Aorta (tissue), 5 donors: ENCODE measurements at regions not wholly inside any gene's neighbourhood (a gene's known extent, or its start where the extent isn't known, plus 50 kb on each side); places are given as distances from the start of the nearest gene placed in this dataset.

Experiments used
- ATAC-seq: fragments of 200-7000 bp; cut with Tn5 transposase; one replicate; pipeline ENCODE4 v1.9.1; 2022; ENCODE audit warnings: moderate library complexity; ENCODE audit not compliant: low FRiP score
- DNase-seq, 2 donors: peaks; one replicate each; pipeline ENCODE4 v3.0.0-alpha.2; 2020
- H3K27ac ChIP-seq, 2 donors: one replicate each; pipeline ENCODE4 v1.5.1; 2013; ENCODE audit warnings: low read length in 2 of 2, mild to moderate bottlenecking in 2 of 2, moderate library complexity in 2 of 2, control low read depth in 1 of 2, inconsistent platforms in 1 of 2, low read depth in 1 of 2
- H3K27me3 ChIP-seq, 2 donors: one replicate each; pipeline ENCODE4 v1.6.1; 2013; ENCODE audit warnings: control low read depth in 1 of 2, low read length in 1 of 2, mild to moderate bottlenecking in 1 of 2, moderate library complexity in 1 of 2; ENCODE audit not compliant: insufficient read depth in 2 of 2, control insufficient read depth in 1 of 2
- H3K36me3 ChIP-seq, 2 donors: one replicate each; pipeline ENCODE4 v1.6.1; 2013; ENCODE audit warnings: control low read depth in 1 of 2, low read length in 1 of 2, mild to moderate bottlenecking in 1 of 2; ENCODE audit not compliant: insufficient read depth in 2 of 2, control insufficient read depth in 1 of 2
- H3K4me1 ChIP-seq, 2 donors: one replicate each; pipeline ENCODE4 v1.6.1; 2013; ENCODE audit warnings: low read length in 2 of 2, control low read depth in 1 of 2, mild to moderate bottlenecking in 1 of 2, moderate library complexity in 1 of 2; ENCODE audit not compliant: insufficient read depth in 2 of 2, control insufficient read depth in 1 of 2
- H3K4me3 ChIP-seq, 2 donors: one replicate each; pipeline ENCODE4 v1.5.1; 2013; ENCODE audit warnings: low read length in 2 of 2, control low read depth in 1 of 2, mild to moderate bottlenecking in 1 of 2
- H3K9me3 ChIP-seq: one replicate; pipeline ENCODE4 v1.6.1; 2013; ENCODE audit warnings: mild to moderate bottlenecking, low read length; ENCODE audit not compliant: control insufficient read depth
- WGBS, 2 donors: extraction: QIAGEN DNeasy Blood & Tissue Kit; methylation state at CpG; one replicate each; pipeline ENCODE4 v1.1.7; 2013; 5-methylcytosine and 5-hydroxymethylcytosine counted together
- intact Hi-C, 2 donors: fragments of 100-400 bp; cut with DNase I; formaldehyde crosslinking; loops; one replicate each; pipeline versions ENCODE4 v1.14.2 to v1.15.0; 2022
- donor health status: healthy with polysubstance abuse.
- donor health status: Bipolar disorder and iron deficiency.
- donor health status: DM: no; HTN: no; CAD: no.
- donor health status: DM: no; HTN: no; CAD: no.
- donor health status: DM: yes; HTN: yes; CAD: no.

DNA sequence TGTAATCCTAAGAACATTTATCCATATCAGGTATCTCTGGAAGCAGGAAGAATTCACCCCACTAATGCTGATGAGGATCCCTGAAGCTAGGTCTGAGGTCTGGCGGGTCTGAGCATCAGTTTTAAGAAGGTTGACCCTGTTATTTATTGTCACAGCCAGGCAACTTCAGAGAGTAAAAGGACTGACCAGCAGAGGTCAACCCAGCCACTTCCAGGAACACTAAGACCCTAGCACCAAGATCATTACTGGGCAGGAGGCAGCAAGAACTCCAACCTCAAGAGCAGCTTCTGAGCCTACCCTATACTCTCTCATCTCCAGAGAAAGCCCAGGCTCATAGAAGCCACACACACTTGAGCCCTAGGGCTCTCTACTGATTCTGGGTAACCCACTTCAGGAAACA is 901.4 kb downstream of the DCDC2C start:
- Histone ChIP-seq H3K27me3 (no peaks in the 10 kb centered on the region), H3K27ac (no peak overlapping the region), H3K4me3 (no peak overlapping the region), H3K9me3 (no peaks in the 10 kb centered on the region), H3K4me1 (no peaks in the 10 kb centered on the region), H3K36me3 (no peaks in the 10 kb centered on the region)
- 78 to 86% methylated on average over 1 of the region's 1 CpG for WGBS, 2 donors
- DNase-seq (no peak), ATAC-seq (no peak)
- intact Hi-C loops = no loop called here

DNA sequence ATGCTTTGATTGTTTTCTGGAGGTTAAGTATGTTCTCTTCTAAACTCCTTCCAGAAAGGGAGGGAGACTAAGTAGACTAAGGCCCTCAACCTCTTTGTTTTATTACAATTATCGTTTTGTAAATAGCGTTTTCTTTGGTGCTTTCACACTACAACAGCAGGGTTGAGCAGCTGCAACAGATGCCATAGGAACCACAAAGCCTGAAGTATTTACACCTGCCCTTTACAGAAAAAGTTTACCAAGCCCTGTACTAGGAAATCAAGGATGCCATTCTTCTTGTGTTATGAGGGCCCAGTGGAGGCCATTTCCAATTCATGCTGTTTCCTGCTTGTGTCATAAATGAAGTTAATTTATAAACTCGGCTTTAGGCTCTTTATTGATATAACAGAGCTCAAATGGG is 914.8 kb downstream of the DCDC2C start:
- DNase-seq = no peak
- WGBS, 2 donors = 82 to 86% methylated on average over 3 of the region's 3 CpGs
- no peak for ATAC-seq
- H3K27ac ChIP-seq = no peak overlapping the region
- H3K4me3 ChIP-seq = no peak overlapping the region
- no peaks in the 10 kb centered on the region for H3K36me3 ChIP-seq
- no peaks in the 10 kb centered on the region for H3K9me3 ChIP-seq
- H3K27me3 ChIP-seq = no peaks in the 10 kb centered on the region
- intact Hi-C loops = no loop called here
- no peaks in the 10 kb centered on the region for H3K4me1 ChIP-seq

DNA sequence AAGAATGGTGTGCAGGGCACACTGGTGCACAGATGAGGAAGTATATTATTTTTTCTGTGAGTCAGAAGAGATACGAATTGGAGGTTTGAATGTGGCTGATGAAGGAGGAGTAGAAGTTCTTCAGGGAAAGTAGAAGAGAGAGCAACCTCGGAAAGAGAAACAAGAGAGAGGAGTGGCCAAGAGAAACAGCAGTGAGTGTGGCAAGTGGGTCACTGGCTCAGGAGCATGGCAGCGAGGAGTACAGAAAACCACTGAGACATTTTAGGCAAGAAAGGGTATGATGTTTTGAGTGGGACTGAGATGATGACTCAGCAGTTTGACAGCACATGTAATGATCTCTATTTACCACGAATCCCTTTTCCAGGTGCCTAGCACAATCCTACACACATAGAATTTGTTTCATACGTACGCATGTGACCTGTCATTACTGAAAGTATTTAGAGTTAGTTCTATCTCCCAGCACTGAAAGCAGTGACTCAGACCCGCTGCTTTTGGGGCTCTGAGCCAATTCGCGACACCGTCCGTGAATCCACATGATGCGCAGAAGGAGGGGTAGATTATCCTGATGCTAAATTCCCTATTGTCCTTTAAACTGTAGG is 915.4 kb downstream of the DCDC2C start:
- no peak overlapping the region for H3K4me3 ChIP-seq
- H3K36me3 ChIP-seq = no peaks in the 10 kb centered on the region
- 68 to 73% methylated on average over 12 of the region's 12 CpGs for WGBS, 2 donors
- H3K4me1 ChIP-seq = no peaks in the 10 kb centered on the region
- no peak for ATAC-seq
- no peaks in the 10 kb centered on the region for H3K9me3 ChIP-seq
- DNase-seq = no peak
- no peaks in the 10 kb centered on the region for H3K27me3 ChIP-seq
- H3K27ac ChIP-seq = no peak overlapping the region
- intact Hi-C loops = no loop called here

DNA sequence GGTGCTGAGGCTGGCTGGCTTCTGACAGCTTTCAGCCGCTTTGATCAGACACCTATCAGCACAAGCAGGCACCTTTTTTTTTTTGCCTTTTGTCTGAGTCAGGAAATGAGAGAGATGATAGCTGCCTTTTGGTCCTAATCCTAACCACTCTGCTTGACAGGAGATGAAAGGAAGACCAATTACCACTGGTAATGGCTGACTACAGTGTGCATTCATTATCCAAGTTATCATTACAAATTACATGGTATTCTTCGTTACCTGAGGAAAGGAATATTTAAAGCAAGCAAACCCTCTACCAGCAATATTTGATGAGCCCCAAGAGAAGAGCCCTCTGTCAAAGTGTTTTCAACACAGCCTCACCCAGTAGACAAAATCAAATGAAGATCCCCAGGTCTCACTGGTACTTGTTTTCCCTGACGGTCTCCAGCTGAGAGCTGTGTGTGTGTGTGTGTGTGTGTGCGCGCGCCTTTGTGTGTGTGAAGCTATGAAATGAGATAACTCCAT is 925.7 kb downstream of the DCDC2C start:
- H3K27me3 ChIP-seq = no peaks in the 10 kb centered on the region
- no peak for DNase-seq
- no peak overlapping the region for H3K4me3 ChIP-seq
- H3K4me1 ChIP-seq = no peaks in the 10 kb centered on the region
- H3K36me3 ChIP-seq = no peaks in the 10 kb centered on the region
- H3K27ac ChIP-seq = no peak overlapping the region
- intact Hi-C loops = no loop called here
- 76% methylated on average over 6 of the region's 6 CpGs for WGBS, 2 donors
- no peaks in the 10 kb centered on the region for H3K9me3 ChIP-seq
- ATAC-seq = no peak

DNA sequence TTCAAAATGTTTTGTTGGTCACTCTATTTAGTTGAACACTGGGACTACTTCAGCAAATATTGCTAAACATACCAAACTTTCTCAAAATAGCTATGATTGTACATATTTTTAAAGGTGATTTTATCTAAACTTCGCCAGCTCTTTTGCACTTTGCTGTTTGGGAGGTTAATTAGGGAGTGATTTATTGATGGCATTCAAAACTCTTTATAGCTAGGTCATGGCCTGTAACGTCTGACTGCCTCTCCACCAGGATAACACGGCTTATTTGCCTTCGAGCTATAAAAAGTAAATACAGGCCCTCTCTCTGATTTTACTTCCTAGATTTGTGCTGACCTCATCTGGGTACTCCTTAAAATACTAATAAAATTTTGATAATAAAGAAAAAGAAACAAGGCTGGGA is 931.9 kb downstream of the DCDC2C start:
- intact Hi-C loops = no loop called here
- no peak for DNase-seq
- H3K27ac ChIP-seq = no peak overlapping the region
- no peak for ATAC-seq
- H3K36me3 ChIP-seq = no peaks in the 10 kb centered on the region
- H3K4me3 ChIP-seq = no peak overlapping the region
- H3K9me3 ChIP-seq = peaks cover 1% of the 10 kb centered on the region
- WGBS, 2 donors = 38 to 55% methylated on average over 4 of the region's 4 CpGs
- no peaks in the 10 kb centered on the region for H3K4me1 ChIP-seq
- H3K27me3 ChIP-seq = no peaks in the 10 kb centered on the region

DNA sequence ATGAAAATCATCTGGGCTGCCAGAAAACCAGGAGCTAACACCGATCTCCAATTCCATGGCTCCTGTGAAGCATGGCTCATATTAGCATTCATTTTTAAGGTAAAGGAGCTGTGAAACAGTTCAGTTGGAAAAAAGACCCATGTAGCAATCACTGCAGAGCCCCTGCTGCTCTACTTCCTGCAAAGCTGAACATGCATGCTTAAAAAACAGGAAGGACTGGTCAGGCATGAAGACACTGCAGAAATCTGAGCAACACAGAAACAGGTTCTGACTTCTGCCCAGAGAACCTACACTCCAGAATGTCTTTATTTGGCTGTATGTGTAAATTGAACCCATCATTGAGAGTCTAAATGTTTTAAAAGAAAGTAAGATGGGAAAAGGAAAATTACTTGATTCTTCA is 950.6 kb downstream of the DCDC2C start:
- Histone ChIP-seq H3K36me3 (no peaks in the 10 kb centered on the region), H3K27me3 (no peaks in the 10 kb centered on the region), H3K9me3 (no peaks in the 10 kb centered on the region), H3K4me3 (no peak overlapping the region), H3K4me1 (no peaks in the 10 kb centered on the region), H3K27ac (no peak overlapping the region)
- DNase-seq = no peak
- WGBS, 2 donors = 80 to 91% methylated on average over 1 of the region's 1 CpG
- intact Hi-C loops = no loop called here
- no peak for ATAC-seq

DNA sequence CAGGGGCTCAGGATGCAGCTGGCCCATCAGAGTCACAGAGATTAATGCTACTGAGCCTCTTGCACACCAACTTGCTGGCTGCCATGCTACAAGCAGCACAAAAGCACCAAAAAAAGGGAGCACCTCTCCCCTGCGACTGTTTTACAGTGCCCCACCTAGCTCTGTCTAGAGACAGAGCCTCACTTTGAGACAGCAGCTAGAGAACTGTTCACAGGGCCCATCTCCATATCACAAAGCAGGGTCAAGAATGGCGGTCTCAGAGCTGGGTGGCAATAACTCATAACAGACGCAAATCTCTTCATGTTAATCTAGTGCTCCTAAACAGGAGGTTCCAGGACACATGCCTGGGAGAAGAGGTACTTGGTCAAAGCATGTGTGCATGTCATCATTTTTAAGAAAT is 953.0 kb downstream of the DCDC2C start:
- ATAC-seq (peak; percentile 26), DNase-seq (no peak)
- intact Hi-C loops = no loop called here
- Histone ChIP-seq H3K27me3 (no peaks in the 10 kb centered on the region), H3K4me1 (no peaks in the 10 kb centered on the region), H3K9me3 (no peaks in the 10 kb centered on the region), H3K4me3 (no peak overlapping the region), H3K36me3 (no peaks in the 10 kb centered on the region), H3K27ac (no peak overlapping the region)
- WGBS, 2 donors = 89 to 92% methylated on average over 3 of the region's 3 CpGs

DNA sequence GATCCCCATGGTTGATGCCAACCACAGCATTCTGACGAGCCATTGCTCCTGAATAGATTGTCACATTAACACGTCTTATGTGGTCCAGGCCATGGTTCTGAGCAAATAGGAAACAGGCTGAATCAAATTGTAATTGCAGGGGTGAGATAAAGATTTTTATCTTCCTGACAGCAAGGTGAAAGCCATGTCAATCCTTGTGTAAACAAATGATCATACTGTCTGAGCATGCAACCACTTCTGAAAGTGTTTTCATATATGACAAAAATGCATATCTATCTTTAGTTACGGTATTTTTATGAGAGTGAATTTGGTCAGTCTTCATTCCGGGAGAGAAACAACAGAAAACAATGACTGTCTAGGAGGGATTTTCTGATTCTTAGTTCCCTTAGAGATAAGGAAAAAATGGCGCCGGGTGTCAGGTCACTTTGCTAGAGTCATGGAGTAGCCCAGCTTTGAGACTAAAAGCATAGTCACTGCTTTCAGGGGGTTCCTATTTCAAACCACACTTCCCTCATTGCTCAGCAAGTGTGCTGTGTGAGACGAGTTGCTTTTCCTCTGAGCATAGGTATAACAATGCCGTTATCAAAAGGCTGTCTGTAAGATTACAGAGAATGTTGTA is 958.9 kb downstream of the DCDC2C start:
- 15 to 23% methylated on average over 8 of the region's 8 CpGs for WGBS, 2 donors
- H3K4me3 ChIP-seq = no peak overlapping the region
- no peaks in the 10 kb centered on the region for H3K27me3 ChIP-seq
- DNase-seq (no peak), ATAC-seq (no peak)
- no peak overlapping the region for H3K27ac ChIP-seq
- H3K4me1 ChIP-seq = no peaks in the 10 kb centered on the region
- no peaks in the 10 kb centered on the region for H3K36me3 ChIP-seq
- intact Hi-C loops = no loop called here
- no peaks in the 10 kb centered on the region for H3K9me3 ChIP-seq

DNA sequence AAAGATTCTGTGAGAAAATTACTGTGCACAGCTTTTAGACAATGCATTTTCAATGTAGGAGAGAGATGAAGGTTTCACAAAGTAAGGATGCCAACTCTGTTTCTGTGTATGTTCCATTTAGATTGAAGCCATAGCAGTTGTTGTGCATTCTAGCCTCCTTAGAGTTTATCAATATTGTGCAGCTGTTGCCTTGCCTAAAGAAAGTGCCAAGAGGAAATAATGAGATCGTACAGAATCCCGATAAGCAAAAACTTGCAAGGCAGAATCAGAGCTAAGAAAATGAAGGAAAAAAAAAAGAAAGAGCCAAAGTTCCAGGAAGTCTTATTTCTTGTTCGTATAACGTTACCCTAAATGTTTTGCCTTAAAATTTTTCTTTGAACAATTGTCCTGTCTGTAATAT is 965.0 kb downstream of the DCDC2C start:
- Histone ChIP-seq H3K27me3 (no peaks in the 10 kb centered on the region), H3K4me3 (no peak overlapping the region), H3K9me3 (no peaks in the 10 kb centered on the region), H3K36me3 (no peaks in the 10 kb centered on the region), H3K4me1 (no peaks in the 10 kb centered on the region), H3K27ac (no peak overlapping the region)
- intact Hi-C loops = no loop called here
- WGBS, 2 donors = 23 to 34% methylated on average over 4 of the region's 4 CpGs
- ATAC-seq (no peak), DNase-seq (no peak)
